Fibroblast of pulmonary artery (primary cell): ENCODE measurements at regions not wholly inside any gene's neighbourhood (a gene's known extent, or its start where the extent isn't known, plus 50 kb on each side); places are given as distances from the start of the nearest gene placed in this dataset.

Experiments used
- DNase-seq: peaks from one replicate; pipeline ENCODE4 v3.0.0-alpha.2; 2010; ENCODE audit warnings: low read depth
- H3K4me3 ChIP-seq: replicated peaks from 2 replicates; pipeline ENCODE4 v1.5.1; 2011; ENCODE audit warnings: low read depth, mild to moderate bottlenecking, control low read depth, low read length, moderate library complexity
- TF ChIP-seq, protein P1 (sequence below): IDR thresholded peaks from 2 replicates; pipeline ENCODE4 v1.5.1; 2011; ENCODE audit warnings: mild to moderate bottlenecking, control low read depth, low read length, inconsistent platforms; ENCODE audit errors: missing control alignments

GRCh38 chr3:104137116-104137515 is 1229.6 kb upstream of the ALCAM start:
- TF ChIP-seq, protein P1, sequence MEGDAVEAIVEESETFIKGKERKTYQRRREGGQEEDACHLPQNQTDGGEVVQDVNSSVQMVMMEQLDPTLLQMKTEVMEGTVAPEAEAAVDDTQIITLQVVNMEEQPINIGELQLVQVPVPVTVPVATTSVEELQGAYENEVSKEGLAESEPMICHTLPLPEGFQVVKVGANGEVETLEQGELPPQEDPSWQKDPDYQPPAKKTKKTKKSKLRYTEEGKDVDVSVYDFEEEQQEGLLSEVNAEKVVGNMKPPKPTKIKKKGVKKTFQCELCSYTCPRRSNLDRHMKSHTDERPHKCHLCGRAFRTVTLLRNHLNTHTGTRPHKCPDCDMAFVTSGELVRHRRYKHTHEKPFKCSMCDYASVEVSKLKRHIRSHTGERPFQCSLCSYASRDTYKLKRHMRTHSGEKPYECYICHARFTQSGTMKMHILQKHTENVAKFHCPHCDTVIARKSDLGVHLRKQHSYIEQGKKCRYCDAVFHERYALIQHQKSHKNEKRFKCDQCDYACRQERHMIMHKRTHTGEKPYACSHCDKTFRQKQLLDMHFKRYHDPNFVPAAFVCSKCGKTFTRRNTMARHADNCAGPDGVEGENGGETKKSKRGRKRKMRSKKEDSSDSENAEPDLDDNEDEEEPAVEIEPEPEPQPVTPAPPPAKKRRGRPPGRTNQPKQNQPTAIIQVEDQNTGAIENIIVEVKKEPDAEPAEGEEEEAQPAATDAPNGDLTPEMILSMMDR: no peak

DNA sequence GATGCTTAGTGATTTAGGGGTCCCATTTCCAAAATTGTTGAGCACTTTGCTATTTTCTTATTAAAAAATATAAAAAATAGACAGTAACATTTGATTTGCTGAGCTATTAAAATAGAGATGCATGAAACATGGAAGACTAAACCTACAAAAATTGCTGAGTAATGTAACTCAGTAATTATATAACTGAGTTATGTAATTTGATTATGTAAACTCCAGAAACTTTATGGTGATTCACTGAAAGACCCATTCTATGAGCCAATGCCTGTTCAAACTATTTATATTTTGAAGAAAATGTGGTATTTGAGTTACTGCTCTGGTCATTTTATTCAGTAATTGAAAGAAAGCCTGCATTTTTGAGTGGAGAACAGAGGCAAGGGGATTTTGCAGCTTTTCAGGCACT is 1221.5 kb upstream of the ALCAM start:
- DNase-seq: no peak
- no peak overlapping the region for H3K4me3 ChIP-seq
- TF ChIP-seq, protein P1: no peak

More at GRCh38 chr3:104137116-104137515, 1229.6 kb upstream of the ALCAM start:
- no peak overlapping the region for H3K4me3 ChIP-seq
- no peak for DNase-seq

DNA sequence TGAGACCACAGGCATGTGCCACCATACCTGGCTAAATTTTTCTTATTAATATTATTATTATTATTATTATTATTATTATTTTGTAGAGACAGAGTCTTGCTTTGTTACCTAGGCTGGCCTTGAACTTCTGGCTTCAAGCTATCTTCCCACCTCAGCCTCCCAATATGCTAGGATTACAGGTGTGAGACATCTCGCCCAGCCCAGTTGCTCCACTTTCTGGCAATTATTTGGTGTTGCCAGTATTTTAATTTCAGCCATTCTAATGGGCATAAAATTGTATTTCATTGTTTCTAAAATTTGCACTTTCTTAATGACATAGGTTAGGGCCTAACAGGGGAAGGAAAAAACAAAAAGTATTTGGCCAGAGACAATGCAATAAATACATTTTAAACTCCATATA is 1217.6 kb upstream of the ALCAM start:
- no peak overlapping the region for H3K4me3 ChIP-seq
- DNase-seq: no peak
- TF ChIP-seq, protein P1: no peak

- DNase-seq: no peak
- H3K4me3 ChIP-seq: no peak overlapping the region
- TF ChIP-seq, protein P1: no peak
Measured at GRCh38 chr3:104150724-104151123, 1216.0 kb upstream of the ALCAM start.

- H3K4me3 ChIP-seq: no peak overlapping the region
- no peak for DNase-seq
- TF ChIP-seq, protein P1: no peak
Measured at GRCh38 chr3:104154896-104155295, 1211.8 kb upstream of the ALCAM start.

DNA sequence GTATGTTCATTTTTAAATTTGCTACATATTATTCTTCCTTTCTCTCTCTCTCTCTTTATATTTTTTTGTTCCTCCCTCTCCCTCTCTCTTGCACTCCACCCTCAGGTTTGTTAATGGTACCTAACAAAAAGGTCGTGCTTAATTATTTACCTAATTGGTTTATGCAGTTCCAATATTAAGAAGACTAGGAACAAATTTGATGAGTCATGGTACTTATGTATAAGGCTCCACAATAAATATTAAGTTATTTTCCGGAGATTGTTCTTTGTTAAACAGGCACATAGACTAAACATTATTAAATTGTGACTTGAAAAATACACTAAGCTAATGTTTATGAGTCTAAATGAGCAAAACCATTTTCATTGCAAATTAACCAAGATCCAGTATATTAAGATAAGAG is 1200.8 kb upstream of the ALCAM start:
- TF ChIP-seq, protein P1: no peak
- DNase-seq: no peak
- no peak overlapping the region for H3K4me3 ChIP-seq

- no peak overlapping the region for H3K4me3 ChIP-seq
- TF ChIP-seq, protein P1: no peak
- DNase-seq: no peak
Measured at GRCh38 chr3:104168386-104168785, 1198.3 kb upstream of the ALCAM start.
